OCI-LY7 (cell line): ENCODE measurements at regions not wholly inside any gene's neighbourhood (a gene's known extent, or its start where the extent isn't known, plus 50 kb on each side); places are given as distances from the start of the nearest gene placed in this dataset.
"Not testable (repeated sequence)": the region's sequence is repeated elsewhere in the genome, so short reads cannot be mapped to it uniquely, and the experiment has no call there.

Source experiments
- CTCF ChIP-seq: fragments of 200-600 bp; sonication (generic); conservative IDR thresholded peaks from 2 replicates; pipeline ENCODE4 v1.5.1; 2014; ENCODE audit warnings: mild to moderate bottlenecking, antibody characterized with exemption, low read length, moderate library complexity, mixed read lengths
- EZH2phosphoT487 ChIP-seq: fragments of 200-600 bp; sonication (generic); IDR thresholded peaks from 2 replicates; pipeline ENCODE4 v1.6.1; 2018; ENCODE audit warnings: low read depth, borderline replicate concordance, mild to moderate bottlenecking, mixed run types, antibody characterized with exemption, low read length, moderate library complexity, mixed read lengths

- not testable (repeated sequence) for TF ChIP-seq EZH2phosphoT487, CTCF
Observed at GRCh38 chr2:91485226-91485625, 2793.8 kb downstream of the RPIA start.
